Endothelial cell (in vitro differentiated cells): ENCODE measurements at regions not wholly inside any gene's neighbourhood (a gene's known extent, or its start where the extent isn't known, plus 50 kb on each side); places are given as distances from the start of the nearest gene placed in this dataset.

Source experiments
- DNase-seq: peaks from one replicate; pipeline ENCODE4 v3.0.0; 2021; ENCODE audit warnings: low spot score
- H3K27ac Mint-ChIP-seq: one replicate; pipeline ENCODE4 v1.8.0; 2021; ENCODE audit warnings: mixed read lengths, inconsistent platforms; ENCODE audit not compliant: unreplicated experiment
- H3K27me3 Mint-ChIP-seq: one replicate; pipeline ENCODE4 v1.8.0; 2021; ENCODE audit warnings: mild to moderate bottlenecking, moderate library complexity, mixed read lengths, inconsistent platforms; ENCODE audit not compliant: unreplicated experiment
- H3K36me3 Mint-ChIP-seq: one replicate; pipeline ENCODE4 v1.8.0; 2021; ENCODE audit warnings: mild to moderate bottlenecking, low read depth, mixed read lengths, inconsistent platforms; ENCODE audit not compliant: unreplicated experiment
- H3K4me1 Mint-ChIP-seq: one replicate; pipeline ENCODE4 v1.8.0; 2021; ENCODE audit warnings: mild to moderate bottlenecking, mixed read lengths, inconsistent platforms; ENCODE audit not compliant: unreplicated experiment
- H3K4me3 Mint-ChIP-seq: one replicate; pipeline ENCODE4 v1.8.0; 2021; ENCODE audit warnings: mild to moderate bottlenecking, mixed read lengths, inconsistent platforms; ENCODE audit not compliant: unreplicated experiment
- H3K9me3 Mint-ChIP-seq: one replicate; pipeline ENCODE4 v1.8.0; 2021; ENCODE audit warnings: mixed read lengths, inconsistent platforms; ENCODE audit not compliant: unreplicated experiment
- TF ChIP-seq, protein P1 (sequence below): fragments of 200-600 bp; sonication (generic); IDR thresholded peaks from one replicate; pipeline ENCODE4 v1.5.0; 2021; ENCODE audit warnings: antibody characterized with exemption; ENCODE audit not compliant: unreplicated experiment

DNA sequence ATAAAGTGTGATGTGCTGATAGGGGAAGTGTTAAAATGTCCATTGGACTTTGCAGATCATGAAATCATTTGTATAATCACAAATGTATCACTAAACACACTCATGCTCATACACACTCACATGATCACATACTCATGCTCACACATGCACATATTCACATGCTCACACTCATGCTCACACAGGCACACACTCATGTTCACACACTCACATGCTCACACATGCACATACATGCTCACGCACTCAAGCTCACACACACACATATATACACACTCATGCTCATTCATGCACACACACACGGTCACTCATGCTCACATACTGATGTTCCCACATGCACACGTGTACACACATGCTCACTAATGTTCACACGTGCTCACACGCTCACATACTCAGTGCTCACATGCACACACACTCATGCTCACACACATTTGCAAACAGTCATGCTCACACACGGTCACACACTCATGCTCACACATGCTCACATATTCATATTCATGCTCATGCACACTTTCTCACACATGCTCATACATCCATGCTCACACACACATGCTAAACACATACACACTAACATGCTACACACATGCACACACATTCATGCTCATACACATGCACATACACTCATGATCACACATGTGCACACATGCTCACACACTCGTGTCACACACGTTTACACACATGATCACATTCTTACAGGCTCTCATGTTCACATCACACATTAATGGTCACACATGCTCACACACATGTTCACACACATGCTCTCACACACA is 116.7 kb upstream of the GJB6 start:
- Mint-ChIP-seq H3K27me3 (peaks cover 3% of the 10 kb centered on the region), H3K9me3 (no peaks in the 10 kb centered on the region), H3K4me1 (peaks cover 10% of the 10 kb centered on the region), H3K4me3 (no peak overlapping the region), H3K27ac (no peak overlapping the region), H3K36me3 (no peaks in the 10 kb centered on the region)
- DNase-seq, result no peak
- TF ChIP-seq, protein P1, sequence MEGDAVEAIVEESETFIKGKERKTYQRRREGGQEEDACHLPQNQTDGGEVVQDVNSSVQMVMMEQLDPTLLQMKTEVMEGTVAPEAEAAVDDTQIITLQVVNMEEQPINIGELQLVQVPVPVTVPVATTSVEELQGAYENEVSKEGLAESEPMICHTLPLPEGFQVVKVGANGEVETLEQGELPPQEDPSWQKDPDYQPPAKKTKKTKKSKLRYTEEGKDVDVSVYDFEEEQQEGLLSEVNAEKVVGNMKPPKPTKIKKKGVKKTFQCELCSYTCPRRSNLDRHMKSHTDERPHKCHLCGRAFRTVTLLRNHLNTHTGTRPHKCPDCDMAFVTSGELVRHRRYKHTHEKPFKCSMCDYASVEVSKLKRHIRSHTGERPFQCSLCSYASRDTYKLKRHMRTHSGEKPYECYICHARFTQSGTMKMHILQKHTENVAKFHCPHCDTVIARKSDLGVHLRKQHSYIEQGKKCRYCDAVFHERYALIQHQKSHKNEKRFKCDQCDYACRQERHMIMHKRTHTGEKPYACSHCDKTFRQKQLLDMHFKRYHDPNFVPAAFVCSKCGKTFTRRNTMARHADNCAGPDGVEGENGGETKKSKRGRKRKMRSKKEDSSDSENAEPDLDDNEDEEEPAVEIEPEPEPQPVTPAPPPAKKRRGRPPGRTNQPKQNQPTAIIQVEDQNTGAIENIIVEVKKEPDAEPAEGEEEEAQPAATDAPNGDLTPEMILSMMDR, result no peak

DNA sequence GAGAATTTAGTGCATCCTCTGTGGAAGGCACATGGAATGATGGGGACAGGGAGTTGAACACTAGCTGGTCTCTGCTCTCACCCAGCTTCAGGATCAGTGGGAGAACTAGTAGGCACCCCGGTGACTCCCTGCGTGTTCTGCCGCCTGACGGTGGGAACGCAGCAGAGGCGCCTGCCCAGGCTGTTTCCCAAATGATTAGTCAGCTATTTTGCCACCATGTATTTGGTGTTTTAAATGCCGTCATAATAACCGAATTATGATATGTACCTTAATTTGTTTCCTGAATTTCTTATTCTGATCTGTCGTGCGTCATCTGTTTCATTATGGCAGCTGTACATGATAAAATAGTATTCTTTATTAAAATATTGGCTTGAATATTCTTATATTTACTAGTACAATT is 115.9 kb upstream of the GJB6 start:
- TF ChIP-seq, protein P1, result no peak
- no peaks in the 10 kb centered on the region for H3K36me3 Mint-ChIP-seq
- H3K9me3 Mint-ChIP-seq, result no peaks in the 10 kb centered on the region
- no peak for DNase-seq
- H3K4me1 Mint-ChIP-seq, result peaks cover 10% of the 10 kb centered on the region
- H3K27me3 Mint-ChIP-seq, result peaks cover 3% of the 10 kb centered on the region
- no peak overlapping the region for H3K27ac Mint-ChIP-seq
- no peak overlapping the region for H3K4me3 Mint-ChIP-seq

DNA sequence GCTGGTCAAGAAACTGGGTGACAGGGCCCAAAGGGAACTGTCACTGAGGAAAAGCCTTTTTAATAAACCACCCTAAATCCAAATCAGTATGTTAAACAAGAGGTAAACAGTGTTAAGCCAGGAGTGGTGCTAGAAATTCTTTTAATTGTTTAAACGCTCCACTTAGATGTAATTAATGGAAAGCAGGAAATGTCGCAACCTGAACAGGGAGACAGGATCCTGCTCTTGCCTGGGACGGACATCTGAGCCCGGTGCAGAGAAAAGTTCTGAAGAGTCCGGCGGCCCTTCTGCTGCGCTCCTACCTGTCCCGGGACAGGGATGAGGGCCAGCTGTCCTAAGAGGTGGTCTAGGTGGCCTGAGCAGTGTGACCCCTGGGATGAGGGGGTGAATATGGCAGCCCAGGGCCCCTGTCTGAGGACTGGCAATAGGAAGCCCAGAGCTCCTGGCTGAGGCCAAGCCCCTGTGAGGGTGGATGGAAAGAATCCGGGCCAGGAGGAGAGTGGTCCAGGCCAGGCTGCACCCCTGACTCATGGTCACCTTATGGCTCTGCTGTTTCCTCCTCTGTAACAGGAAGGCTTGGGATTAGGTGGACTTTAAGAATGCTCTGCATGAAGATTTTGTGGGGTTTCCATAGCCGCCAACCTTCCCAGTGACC is 112.8 kb upstream of the GJB6 start:
- Mint-ChIP-seq H3K27ac (no peak overlapping the region), H3K9me3 (no peaks in the 10 kb centered on the region), H3K4me3 (no peak overlapping the region), H3K36me3 (no peaks in the 10 kb centered on the region), H3K4me1 (peaks cover 13% of the 10 kb centered on the region), H3K27me3 (peaks cover 3% of the 10 kb centered on the region)
- TF ChIP-seq, protein P1, result no peak
- no peak for DNase-seq

DNA sequence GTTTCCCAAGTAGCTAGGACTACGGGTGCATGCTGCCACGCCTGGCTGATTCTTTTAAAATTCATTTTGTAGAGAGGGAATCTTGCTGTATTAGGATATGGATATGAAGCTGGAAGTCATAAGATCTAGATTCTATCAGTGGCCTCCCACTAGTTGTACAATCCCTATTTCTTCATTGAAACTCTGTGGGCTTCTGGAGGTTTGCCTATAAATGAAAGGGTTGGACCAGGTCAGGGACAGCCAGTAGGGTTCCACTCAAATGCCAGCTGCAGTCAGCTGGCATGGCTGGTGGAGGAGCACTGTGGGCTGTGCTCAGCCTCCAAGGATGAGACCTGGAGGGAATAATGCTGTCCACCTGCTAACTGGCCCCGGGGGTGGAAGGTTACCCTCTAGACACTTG is 110.2 kb upstream of the GJB6 start:
- TF ChIP-seq, protein P1, result no peak
- no peak overlapping the region for H3K4me3 Mint-ChIP-seq
- H3K36me3 Mint-ChIP-seq, result no peaks in the 10 kb centered on the region
- no peaks in the 10 kb centered on the region for H3K9me3 Mint-ChIP-seq
- no peak for DNase-seq
- peaks cover 3% of the 10 kb centered on the region for H3K27me3 Mint-ChIP-seq
- peaks cover 13% of the 10 kb centered on the region for H3K4me1 Mint-ChIP-seq
- no peak overlapping the region for H3K27ac Mint-ChIP-seq

DNA sequence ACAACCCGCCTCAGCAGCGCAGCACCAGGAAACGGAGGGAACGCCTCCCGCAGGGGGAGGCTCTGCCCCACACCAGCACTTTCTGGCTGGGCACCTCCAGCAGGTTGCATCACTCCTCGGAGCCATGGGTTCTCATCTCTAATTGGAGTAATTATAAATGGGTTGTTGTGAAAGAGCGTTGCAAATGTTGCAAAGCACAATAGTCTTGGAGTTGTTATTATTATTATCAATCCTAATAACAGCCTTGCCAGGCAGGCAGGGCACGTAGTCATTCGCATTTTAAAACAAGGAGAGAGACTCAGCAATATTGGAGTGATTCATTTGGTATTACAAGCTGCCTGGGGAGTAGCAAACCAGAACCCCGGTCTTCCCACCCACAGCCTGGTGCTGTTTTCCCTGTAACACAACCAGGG is 108.6 kb upstream of the GJB6 start:
- Mint-ChIP-seq H3K27me3 (peaks cover 3% of the 10 kb centered on the region), H3K4me1 (peaks cover 13% of the 10 kb centered on the region), H3K9me3 (no peaks in the 10 kb centered on the region), H3K4me3 (no peak overlapping the region), H3K36me3 (no peaks in the 10 kb centered on the region), H3K27ac (no peak overlapping the region)
- TF ChIP-seq, protein P1, result no peak
- DNase-seq, result no peak
